CD4-positive, CD25-positive, alpha-beta regulatory T cell (primary cell): ENCODE measurements at regions not wholly inside any gene's neighbourhood (a gene's known extent, or its start where the extent isn't known, plus 50 kb on each side); places are given as distances from the start of the nearest gene placed in this dataset.
"Not testable (repeated sequence)": the region's sequence is repeated elsewhere in the genome, so short reads cannot be mapped to it uniquely, and the experiment has no call there.

Experiments
- ATAC-seq, 2 donors: fragments of 150-1000 bp; cut with Tn5 transposase; one replicate each; pipeline ENCODE4 v1.10.0; 2021; ENCODE audit warnings: low read depth in 2 of 2, moderate number of reproducible peaks in 2 of 2, moderate library complexity in 1 of 2
- DNase-seq, 3 donors: peaks; one replicate each; pipeline versions ENCODE4 v3.0.0 to v3.0.0-alpha.2; 2012 to 2022; ENCODE audit warnings: mixed read lengths in 1 of 3
- H3K27ac ChIP-seq: one replicate; pipeline ENCODE4 v1.7.0; 2013; ENCODE audit warnings: mild to moderate bottlenecking, low read length; ENCODE audit not compliant: insufficient read depth, poor library complexity, severe bottlenecking
- H3K27me3 ChIP-seq: one replicate; pipeline ENCODE4 v1.7.0; 2013; ENCODE audit warnings: low read length; ENCODE audit not compliant: control insufficient read depth, insufficient read depth
- H3K36me3 ChIP-seq: one replicate; pipeline ENCODE4 v1.7.0; 2013; ENCODE audit warnings: mild to moderate bottlenecking, low read length, moderate library complexity; ENCODE audit not compliant: control insufficient read depth, insufficient read depth
- H3K4me1 ChIP-seq: 2 replicates; pipeline ENCODE4 v1.7.0; 2013; ENCODE audit warnings: mild to moderate bottlenecking, low read length; ENCODE audit not compliant: insufficient read depth, control insufficient read depth, poor library complexity, severe bottlenecking
- H3K4me3 ChIP-seq: one replicate; pipeline ENCODE4 v1.7.0; 2013; ENCODE audit warnings: low read depth, mild to moderate bottlenecking, low read length, moderate library complexity
- H3K9me3 ChIP-seq, 2 experiments: 1 replicate in 1 of 2; 2 replicates in 1 of 2; pipeline ENCODE4 v1.7.0; 2013; ENCODE audit warnings: low read length in 2 of 2, mild to moderate bottlenecking in 1 of 2, moderate library complexity in 1 of 2; ENCODE audit not compliant: control insufficient read depth in 2 of 2
- H3K27ac Mint-ChIP-seq, 3 donors: one replicate each; pipeline ENCODE4 v1.8.0; 2020 to 2022; ENCODE audit warnings: mild to moderate bottlenecking in 3 of 3, mixed read lengths in 3 of 3, moderate library complexity in 2 of 3
- H3K27me3 Mint-ChIP-seq: one replicate; pipeline ENCODE4 v1.8.0; 2022; ENCODE audit warnings: mild to moderate bottlenecking, mixed read lengths
- H3K36me3 Mint-ChIP-seq: one replicate; pipeline ENCODE4 v1.8.0; 2020; ENCODE audit warnings: mixed read lengths
- H3K4me1 Mint-ChIP-seq, 4 donors: one replicate each; pipeline ENCODE4 v1.8.0; 2020 to 2022; ENCODE audit warnings: mixed read lengths in 4 of 4, mild to moderate bottlenecking in 1 of 4
- H3K4me3 Mint-ChIP-seq, 4 donors: one replicate each; pipeline ENCODE4 v1.8.0; 2020 to 2022; ENCODE audit warnings: mild to moderate bottlenecking in 4 of 4, mixed read lengths in 4 of 4, moderate library complexity in 3 of 4
- H3K9me3 Mint-ChIP-seq, 7 donors: one replicate each; pipeline ENCODE4 v1.8.0; 2020 to 2022; ENCODE audit warnings: mixed read lengths in 7 of 7, mild to moderate bottlenecking in 3 of 7, moderate library complexity in 2 of 7

- not testable (repeated sequence) for H3K27ac ChIP-seq, H3K4me3 ChIP-seq, H3K36me3 ChIP-seq, H3K9me3 ChIP-seq, H3K4me1 Mint-ChIP-seq, H3K27me3 Mint-ChIP-seq, H3K27me3 ChIP-seq, DNase-seq, H3K4me3 Mint-ChIP-seq, H3K36me3 Mint-ChIP-seq, ATAC-seq, H3K27ac Mint-ChIP-seq, H3K4me1 ChIP-seq
- H3K9me3 Mint-ChIP-seq, result peaks cover 0 to 15% (median 4%) of the 10 kb centered on the region in 7 donors
These were observed 421.1 kb upstream of the BCHE start for GRCh38 chr3:166258293-166258850.

DNA sequence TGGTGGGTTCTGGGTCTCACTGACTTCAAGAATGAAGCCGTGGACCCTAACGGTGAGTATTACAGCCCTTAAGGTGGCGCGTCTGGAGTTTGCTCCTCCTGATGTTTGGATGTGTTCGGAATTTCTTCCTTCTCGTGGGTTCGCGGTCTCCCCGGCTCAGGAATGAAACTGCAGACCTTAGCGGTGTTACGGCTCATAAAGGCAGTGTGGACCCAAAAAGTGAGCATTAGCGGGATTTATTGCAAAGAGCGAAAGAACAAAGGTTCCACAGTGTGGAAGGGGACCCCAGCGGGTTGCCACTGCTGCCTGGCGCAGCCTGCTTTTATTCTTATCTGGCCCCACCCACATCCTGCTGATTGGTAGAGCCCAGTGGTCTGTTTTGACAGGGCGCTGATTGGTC is 420.5 kb upstream of the BCHE start:
- ATAC-seq, result no peak
- Mint-ChIP-seq H3K27me3 (no peaks in the 10 kb centered on the region), H3K9me3 (peaks cover 0 to 12% (median 4%) of the 10 kb centered on the region in 7 donors), H3K4me3 (no peak overlapping the region), H3K4me1 (no peaks in the 10 kb centered on the region), H3K36me3 (no peaks in the 10 kb centered on the region), H3K27ac (no peak overlapping the region)
- H3K9me3 ChIP-seq, result no peaks in the 10 kb centered on the region
- H3K36me3 ChIP-seq, result no peaks in the 10 kb centered on the region
- no peaks in the 10 kb centered on the region for H3K27me3 ChIP-seq
- DNase-seq, result no peak
- no peak overlapping the region for H3K27ac ChIP-seq
- no peaks in the 10 kb centered on the region for H3K4me1 ChIP-seq
- no peak overlapping the region for H3K4me3 ChIP-seq

DNA sequence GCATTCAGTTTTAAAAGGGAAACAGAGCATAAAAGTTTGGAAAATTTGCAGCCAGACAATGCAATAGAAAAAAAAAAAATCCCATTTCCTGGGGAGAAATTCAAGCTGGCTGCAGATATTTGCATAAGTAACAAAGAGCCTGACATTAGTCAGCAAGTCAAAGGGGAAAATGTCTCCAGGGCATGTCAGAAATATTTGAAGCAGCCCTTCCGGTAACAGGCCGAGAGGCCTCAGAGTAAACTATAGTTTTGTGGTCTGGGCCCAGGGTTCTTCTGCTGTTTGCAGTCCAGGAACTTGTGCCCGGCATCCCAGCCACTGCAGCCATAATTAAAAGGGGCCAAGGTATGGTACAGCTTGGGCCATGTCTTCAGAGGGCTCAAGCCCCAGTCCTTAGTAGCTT is 411.6 kb upstream of the BCHE start:
- Mint-ChIP-seq H3K36me3 (no peaks in the 10 kb centered on the region), H3K27me3 (no peaks in the 10 kb centered on the region), H3K4me3 (no peak overlapping the region), H3K9me3 (peaks cover 0 to 27% (median 4%) of the 10 kb centered on the region in 7 donors), H3K27ac (no peak overlapping the region), H3K4me1 (no peaks in the 10 kb centered on the region)
- peaks cover 0 to 3% of the 10 kb centered on the region in 2 experiments for H3K9me3 ChIP-seq
- no peak overlapping the region for H3K27ac ChIP-seq
- DNase-seq, result no peak
- no peak overlapping the region for H3K4me3 ChIP-seq
- no peaks in the 10 kb centered on the region for H3K4me1 ChIP-seq
- H3K27me3 ChIP-seq, result no peaks in the 10 kb centered on the region
- H3K36me3 ChIP-seq, result no peaks in the 10 kb centered on the region
- no peak for ATAC-seq

DNA sequence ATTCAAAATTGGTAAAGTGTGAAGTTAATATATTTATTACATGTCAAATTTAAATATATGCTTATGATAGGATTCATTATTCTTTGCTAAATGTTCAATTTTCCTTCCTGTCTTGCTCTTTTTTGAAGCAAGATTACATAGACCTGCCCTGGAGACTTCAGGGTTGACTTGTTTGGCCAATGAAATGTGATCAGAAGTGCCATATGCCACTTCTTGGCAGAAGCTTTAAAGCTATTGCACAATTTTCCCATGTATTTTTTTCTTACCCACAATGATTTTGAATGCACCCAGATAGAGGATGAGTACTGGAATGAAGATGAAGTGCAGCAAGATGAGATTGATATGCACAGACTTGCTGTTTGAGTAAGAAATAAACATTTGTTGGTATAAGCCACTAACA is 406.3 kb upstream of the BCHE start:
- H3K4me1 Mint-ChIP-seq, result no peaks in the 10 kb centered on the region
- no peak overlapping the region for H3K27ac ChIP-seq
- DNase-seq (no peak), ATAC-seq (no peak)
- H3K4me1 ChIP-seq, result no peaks in the 10 kb centered on the region
- peaks cover 0 to 8% (median 2%) of the 10 kb centered on the region in 7 donors for H3K9me3 Mint-ChIP-seq
- no peaks in the 10 kb centered on the region for H3K27me3 ChIP-seq
- no peaks in the 10 kb centered on the region for H3K36me3 ChIP-seq
- no peaks in the 10 kb centered on the region for H3K36me3 Mint-ChIP-seq
- no peak overlapping the region for H3K27ac Mint-ChIP-seq
- H3K4me3 Mint-ChIP-seq, result no peak overlapping the region
- H3K27me3 Mint-ChIP-seq, result no peaks in the 10 kb centered on the region
- H3K9me3 ChIP-seq, result no peaks in the 10 kb centered on the region
- H3K4me3 ChIP-seq, result no peak overlapping the region

- ATAC-seq (no peak), DNase-seq (no peak)
- Mint-ChIP-seq H3K4me3 (no peak overlapping the region), H3K9me3 (peaks cover 0 to 27% (median 1%) of the 10 kb centered on the region in 7 donors), H3K36me3 (no peaks in the 10 kb centered on the region), H3K4me1 (no peaks in the 10 kb centered on the region), H3K27me3 (no peaks in the 10 kb centered on the region), H3K27ac (no peak overlapping the region)
- Histone ChIP-seq H3K27ac (no peak overlapping the region), H3K36me3 (no peaks in the 10 kb centered on the region), H3K27me3 (no peaks in the 10 kb centered on the region), H3K4me3 (no peak overlapping the region), H3K9me3 (peaks cover 7 to 12% of the 10 kb centered on the region in 2 experiments), H3K4me1 (no peaks in the 10 kb centered on the region)
These were observed 385.9 kb upstream of the BCHE start for GRCh38 chr3:166223120-166223519.

DNA sequence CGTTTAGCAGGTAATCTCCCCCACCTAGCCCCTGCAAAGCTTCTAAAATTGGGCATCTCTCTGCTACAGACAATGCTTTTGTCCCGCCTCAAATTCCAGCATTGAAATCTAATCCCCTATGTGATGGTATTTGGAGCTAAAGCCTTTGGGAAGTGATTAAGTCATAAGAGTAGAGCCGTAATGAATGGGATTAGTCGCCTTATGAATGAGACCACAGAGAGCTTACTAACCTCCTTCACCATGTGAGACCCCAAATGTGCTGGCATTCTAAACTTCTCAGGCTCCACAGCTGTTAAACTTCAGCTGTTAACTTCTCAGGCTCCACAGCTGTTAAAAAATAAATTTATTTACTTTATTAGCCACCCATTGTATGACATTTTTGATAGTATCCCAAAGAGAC is 374.2 kb upstream of the BCHE start:
- DNase-seq, result no peak
- no peaks in the 10 kb centered on the region for H3K36me3 Mint-ChIP-seq
- no peak overlapping the region for H3K27ac Mint-ChIP-seq
- peaks cover 0 to 5% of the 10 kb centered on the region in 2 experiments for H3K9me3 ChIP-seq
- H3K4me3 Mint-ChIP-seq, result no peak overlapping the region
- no peaks in the 10 kb centered on the region for H3K27me3 Mint-ChIP-seq
- H3K9me3 Mint-ChIP-seq, result peaks cover 0 to 13% (median 2%) of the 10 kb centered on the region in 7 donors
- no peak overlapping the region for H3K27ac ChIP-seq
- no peak overlapping the region for H3K4me3 ChIP-seq
- no peaks in the 10 kb centered on the region for H3K4me1 Mint-ChIP-seq
- H3K36me3 ChIP-seq, result no peaks in the 10 kb centered on the region
- no peaks in the 10 kb centered on the region for H3K4me1 ChIP-seq
- H3K27me3 ChIP-seq, result no peaks in the 10 kb centered on the region
- no peak for ATAC-seq

- Histone ChIP-seq H3K4me3 (no peak overlapping the region), H3K36me3 (no peaks in the 10 kb centered on the region), H3K4me1 (no peaks in the 10 kb centered on the region), H3K27ac (no peak overlapping the region), H3K27me3 (no peaks in the 10 kb centered on the region), H3K9me3 (no peaks in the 10 kb centered on the region)
- Mint-ChIP-seq H3K27ac (no peak overlapping the region), H3K36me3 (no peaks in the 10 kb centered on the region), H3K4me3 (no peak overlapping the region), H3K4me1 (no peaks in the 10 kb centered on the region), H3K9me3 (peaks cover 0 to 10% (median 2%) of the 10 kb centered on the region in 7 donors), H3K27me3 (no peaks in the 10 kb centered on the region)
- DNase-seq, result no peak
- ATAC-seq, result no peak
These were observed 372.5 kb upstream of the BCHE start for GRCh38 chr3:166209701-166210100.

GRCh38 chr3:166205158-166205557 is 367.9 kb upstream of the BCHE start:
- Mint-ChIP-seq H3K4me3 (no peak overlapping the region), H3K27ac (no peak overlapping the region), H3K4me1 (no peaks in the 10 kb centered on the region), H3K36me3 (no peaks in the 10 kb centered on the region), H3K9me3 (peaks cover 0 to 30% (median 3%) of the 10 kb centered on the region in 7 donors), H3K27me3 (no peaks in the 10 kb centered on the region)
- H3K9me3 ChIP-seq, result no peaks in the 10 kb centered on the region
- ATAC-seq, result no peak
- no peak for DNase-seq
- H3K27me3 ChIP-seq, result no peaks in the 10 kb centered on the region
- H3K27ac ChIP-seq, result no peak overlapping the region
- no peaks in the 10 kb centered on the region for H3K4me1 ChIP-seq
- no peak overlapping the region for H3K4me3 ChIP-seq
- no peaks in the 10 kb centered on the region for H3K36me3 ChIP-seq
